ENCODE measurements at regions not wholly inside any gene's neighbourhood (a gene's known extent, or its start where the extent isn't known, plus 50 kb on each side); places are given as distances from the start of the nearest gene placed in this dataset.

- DNase-seq (ENCODE audit: low read depth) = no peak
These were observed 2185.1 kb upstream of the TENM3 start for GRCh38 chr4:180057891-180058671.

DNA sequence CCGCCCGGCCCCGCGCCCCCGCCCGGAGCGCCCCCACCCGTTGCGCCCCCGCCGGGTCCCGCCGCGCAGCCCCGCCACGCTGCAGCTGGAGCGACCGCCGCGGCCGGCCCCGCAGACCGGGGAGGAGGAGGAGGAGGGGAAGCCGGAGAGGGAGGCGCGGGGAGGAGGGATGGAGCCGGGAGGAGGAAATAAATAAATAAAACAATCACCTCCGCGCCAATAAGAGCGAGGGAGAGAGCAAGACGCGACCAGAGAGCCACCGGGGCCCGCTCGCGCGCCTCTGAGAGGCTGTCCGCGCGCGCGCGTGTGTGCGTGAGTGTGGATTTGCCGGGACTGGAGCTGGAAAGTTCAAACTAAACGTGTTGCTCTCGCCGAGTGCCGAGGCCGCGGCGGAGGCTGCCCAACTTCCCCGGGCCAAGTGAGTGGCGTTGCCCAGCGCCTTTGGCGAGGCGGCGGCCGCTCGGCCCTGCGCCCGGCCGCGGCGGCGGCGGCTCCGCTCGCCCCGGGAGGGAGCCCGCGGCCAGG, 2184.4 kb upstream of the TENM3 start:
- DNase-seq (ENCODE audit: low read depth) = no peak

DNA sequence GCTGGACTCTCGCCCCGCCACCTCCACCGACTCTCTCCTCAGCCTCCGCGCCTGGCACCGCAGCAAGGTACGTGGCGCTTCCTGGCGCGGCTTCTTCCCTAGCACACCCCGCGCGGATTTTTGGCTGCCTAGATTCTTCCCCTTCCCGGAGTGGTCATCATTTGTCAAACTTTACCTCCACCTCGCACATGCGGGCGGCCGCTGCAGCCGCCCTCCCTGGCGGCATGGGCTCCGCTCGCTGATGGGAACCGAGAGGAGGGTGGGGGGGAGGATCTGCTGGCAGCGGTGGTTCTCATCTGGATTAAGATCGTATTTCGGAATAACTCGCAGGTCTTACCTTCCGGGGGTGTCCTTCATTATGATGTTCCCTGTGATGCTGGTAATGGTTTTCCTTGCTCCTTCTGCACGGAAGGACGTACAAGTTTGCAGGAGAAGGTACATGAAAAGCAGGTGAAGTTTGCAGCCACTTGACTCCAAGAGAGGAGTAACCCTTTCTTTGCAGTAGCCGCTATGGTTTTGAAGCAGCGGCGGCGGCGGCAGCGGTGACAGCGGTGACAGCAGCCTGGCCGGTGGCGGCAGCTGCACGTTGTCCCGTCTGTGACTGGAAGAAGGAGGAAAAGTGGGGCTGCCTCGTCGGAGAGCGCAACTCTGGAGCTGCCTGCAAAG, 2183.9 kb upstream of the TENM3 start:
- no peak for DNase-seq (ENCODE audit: low read depth)

- DNase-seq (ENCODE audit: low read depth) = no peak
These were observed 2182.9 kb upstream of the TENM3 start for GRCh38 chr4:180060159-180060889.

DNA sequence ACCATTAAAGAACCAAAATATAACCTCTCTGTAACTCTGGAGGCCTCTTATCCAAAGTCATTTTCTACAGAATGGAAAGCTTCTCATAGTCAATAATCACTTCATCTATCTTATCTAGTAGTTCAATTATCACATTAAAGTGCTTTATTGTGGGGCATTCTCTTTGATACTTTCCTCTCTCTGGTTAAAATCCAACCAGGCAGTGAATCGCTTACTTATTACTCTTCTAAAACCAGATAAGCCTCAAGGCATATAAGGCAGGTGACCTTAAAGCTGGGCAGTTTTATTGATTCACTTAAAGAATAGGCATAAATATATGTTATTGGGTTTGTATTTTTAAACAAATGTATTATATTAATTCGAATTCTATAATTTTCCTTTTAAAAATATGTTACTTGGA, 2162.1 kb upstream of the TENM3 start:
- DNase-seq (ENCODE audit: low read depth) = no peak

GRCh38 chr4:180084561-180084960, 2158.6 kb upstream of the TENM3 start:
- no peak for DNase-seq (ENCODE audit: low read depth)

DNA sequence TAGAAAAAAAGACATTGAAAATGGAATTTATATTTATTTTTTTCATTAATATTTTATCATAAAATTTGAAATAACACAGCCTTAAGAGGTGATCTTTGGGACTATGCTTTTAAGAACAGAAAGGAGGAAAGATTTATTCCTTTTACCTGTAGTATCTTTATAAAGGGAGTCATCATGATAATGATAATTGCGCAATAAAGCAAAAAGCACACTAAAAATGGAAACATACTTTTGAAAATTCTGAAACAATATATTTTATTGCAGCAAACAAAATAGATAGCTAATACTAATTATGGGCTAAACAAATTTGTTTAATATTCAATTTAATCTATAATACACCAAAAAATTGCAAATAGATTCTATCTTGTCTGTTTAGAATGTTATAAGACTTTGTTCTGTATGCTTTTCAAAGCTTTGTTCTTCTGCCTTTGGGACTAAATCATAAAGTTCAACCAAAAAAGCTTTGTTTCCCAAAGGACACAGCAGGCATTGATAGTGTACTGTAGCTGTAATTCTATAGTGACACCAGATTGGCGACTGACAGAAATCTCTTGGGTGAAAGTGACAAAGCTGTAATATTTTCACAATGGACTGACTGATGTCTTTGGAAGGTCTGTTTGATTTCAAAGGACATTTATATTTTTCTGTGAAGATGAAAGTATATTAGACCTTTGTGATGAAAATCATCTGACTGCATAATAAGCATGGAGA, 2156.6 kb upstream of the TENM3 start:
- no peak for DNase-seq (ENCODE audit: low read depth)

DNA sequence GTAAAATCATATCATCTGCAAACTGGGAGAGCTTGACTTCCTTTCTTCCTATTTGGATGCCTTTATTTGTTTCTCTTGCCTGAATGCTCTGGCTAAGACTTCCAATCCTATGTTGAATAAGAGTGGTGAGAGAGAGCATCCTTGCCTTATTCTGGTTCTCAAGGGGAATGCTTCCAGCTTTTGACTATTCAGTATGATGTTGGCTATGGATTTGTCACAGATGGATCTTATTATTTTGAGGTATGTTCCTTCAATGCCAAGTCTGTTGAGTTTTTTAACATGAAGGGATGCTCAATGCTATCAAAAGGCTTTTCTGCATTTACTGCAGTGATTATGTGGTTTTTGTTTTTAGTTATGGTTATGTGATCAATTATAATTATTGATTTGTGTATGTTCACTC, 2144.6 kb upstream of the TENM3 start:
- no peak for DNase-seq (ENCODE audit: low read depth)

- no peak for DNase-seq (ENCODE audit: low read depth)
These were observed 2143.2 kb upstream of the TENM3 start for GRCh38 chr4:180099957-180100356.

GRCh38 chr4:180100433-180101344, 2142.5 kb upstream of the TENM3 start:
- DNase-seq (ENCODE audit: low read depth) = no peak

DNA sequence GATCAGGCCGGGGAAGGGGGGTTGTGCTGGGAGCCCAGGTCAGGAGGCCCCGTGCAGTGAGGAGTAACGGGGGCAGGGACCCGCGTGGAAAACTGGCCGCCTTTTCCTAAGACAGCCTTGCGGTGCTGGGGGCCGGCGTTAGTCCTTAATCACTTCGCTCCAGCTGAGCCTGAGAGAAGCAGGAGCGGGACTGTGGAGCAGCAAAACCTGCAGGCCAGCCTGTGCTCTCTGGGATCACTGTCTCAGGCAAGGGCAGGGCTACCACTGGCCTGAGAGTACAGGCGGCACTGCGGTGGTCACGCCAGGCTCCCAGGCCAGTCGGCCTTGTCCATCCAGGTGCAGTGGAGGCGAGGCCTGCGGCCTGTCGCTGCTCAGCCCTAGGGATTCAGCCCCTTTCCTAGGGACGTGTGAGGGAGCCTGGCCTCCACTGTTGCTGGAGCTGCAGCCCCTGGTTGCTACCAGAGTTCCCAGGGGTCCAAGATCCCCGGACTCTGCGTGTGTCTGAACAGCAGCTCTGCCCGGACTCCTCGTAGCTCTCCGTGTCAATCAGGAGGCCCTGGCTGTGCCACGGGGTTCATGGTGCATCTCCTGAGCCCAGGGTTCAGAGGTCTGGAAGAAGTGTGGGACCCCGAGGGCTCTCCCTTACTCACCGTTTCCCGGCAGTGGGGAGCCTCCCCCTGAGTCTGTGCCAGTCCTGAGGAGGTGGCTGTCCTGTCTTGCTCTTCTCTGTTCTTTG, 2141.7 kb upstream of the TENM3 start:
- DNase-seq (ENCODE audit: low read depth) = no peak

- no peak for DNase-seq (ENCODE audit: low read depth)
These were observed 2139.4 kb upstream of the TENM3 start for GRCh38 chr4:180103794-180104193.

DNA sequence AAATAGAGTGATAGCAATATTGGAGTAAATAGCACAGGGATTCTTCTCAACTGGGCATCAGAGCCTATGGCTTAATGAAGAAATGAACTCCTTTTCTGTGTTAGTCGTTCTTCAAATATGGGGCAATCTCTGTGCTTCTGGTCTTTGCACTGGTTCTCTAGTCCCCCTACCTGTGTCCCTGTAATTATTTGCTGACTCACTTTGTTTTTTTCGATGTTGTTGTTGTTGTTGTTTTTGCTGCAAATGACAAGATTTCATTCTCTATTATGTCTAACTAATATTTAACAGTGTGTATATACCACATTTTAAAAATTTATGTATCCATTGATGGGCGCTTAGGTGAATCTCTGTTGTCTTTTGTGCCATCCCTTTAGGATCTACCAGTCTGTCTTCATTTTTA, 2137.8 kb upstream of the TENM3 start:
- no peak for DNase-seq (ENCODE audit: low read depth)

- no peak for DNase-seq (ENCODE audit: low read depth)
These were observed 2137.1 kb upstream of the TENM3 start for GRCh38 chr4:180106122-180106521.

GRCh38 chr4:180106997-180107396, 2136.2 kb upstream of the TENM3 start:
- DNase-seq (ENCODE audit: low read depth) = no peak

- no peak for DNase-seq (ENCODE audit: low read depth)
These were observed 2126.4 kb upstream of the TENM3 start for GRCh38 chr4:180116840-180117239.

- DNase-seq (ENCODE audit: low read depth) = no peak
These were observed 2123.1 kb upstream of the TENM3 start for GRCh38 chr4:180120068-180120467.

DNA sequence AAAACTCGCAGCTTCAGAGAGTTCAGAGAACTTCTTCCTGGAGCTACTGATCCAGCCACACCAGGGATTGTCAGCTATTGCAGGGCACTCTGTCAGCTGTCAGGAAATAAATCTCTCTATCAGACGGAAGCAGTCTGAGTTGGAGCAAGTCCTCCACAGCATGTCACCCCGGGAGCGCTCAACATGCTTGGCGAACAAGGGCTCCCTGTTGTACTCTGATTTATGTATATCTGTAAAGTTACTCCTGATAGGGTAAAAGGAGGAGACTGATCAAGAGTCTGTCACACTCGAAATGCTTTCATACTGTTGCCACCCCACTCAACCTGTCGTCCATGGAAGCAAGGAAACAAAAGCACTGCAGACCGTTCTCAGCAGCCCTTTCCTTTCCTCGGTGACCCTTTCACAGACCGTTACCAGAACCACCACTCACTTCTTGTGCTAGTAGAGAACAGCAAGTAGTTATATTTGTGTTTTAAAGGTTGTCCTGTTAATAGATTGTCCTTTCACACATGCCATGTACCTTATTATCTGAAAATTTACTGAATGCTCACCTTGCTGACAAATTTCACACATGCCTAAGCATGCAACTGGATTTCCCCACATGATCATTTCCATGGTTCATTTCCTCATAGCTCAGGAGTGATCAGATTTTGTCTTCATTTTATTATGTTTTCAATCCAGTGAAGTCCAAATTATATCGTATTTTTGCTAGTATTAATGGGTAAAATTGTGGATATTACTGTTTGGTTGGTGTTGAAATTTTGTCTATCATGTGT, 2108.9 kb upstream of the TENM3 start:
- DNase-seq (ENCODE audit: low read depth) = no peak

- no peak for DNase-seq (ENCODE audit: low read depth)
These were observed 2101.5 kb upstream of the TENM3 start for GRCh38 chr4:180141734-180142133.

DNA sequence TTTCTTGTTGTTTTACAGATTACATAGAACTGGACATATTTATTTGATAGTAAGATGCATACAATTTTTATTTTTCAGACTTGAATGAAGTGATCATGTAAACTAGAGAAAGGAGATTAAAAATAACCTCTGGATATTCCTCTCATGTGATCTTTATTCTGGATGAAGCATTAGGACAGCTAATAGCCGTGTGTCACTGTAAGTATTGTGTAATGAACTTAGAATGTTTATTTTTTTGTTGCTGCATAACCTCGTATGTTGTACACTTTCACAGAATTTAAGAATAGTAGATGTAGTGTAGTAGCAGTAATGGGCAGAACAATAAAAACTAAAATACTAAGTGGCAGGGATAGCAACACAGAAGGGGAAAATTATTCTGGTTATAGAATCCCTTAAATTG, 2094.5 kb upstream of the TENM3 start:
- DNase-seq (ENCODE audit: low read depth) = no peak

Data from activated T-cell treated with anti-CD3 and anti-CD28 coated beads for 24 hours (primary cell).